HepG2 (cell line): ENCODE measurements at regions not wholly inside any gene's neighbourhood (a gene's known extent, or its start where the extent isn't known, plus 50 kb on each side); places are given as distances from the start of the nearest gene placed in this dataset.

ENCODE experiments used
- ATAC-seq: fragments of 200-7000 bp; cut with Tn5 transposase; 3 replicates; pipeline ENCODE4 v1.9.1; 2020; ENCODE audit warnings: mild to moderate bottlenecking, moderate library complexity
- BruUV-seq: library from RNA; stranded (reverse); fragments of 400-500 nt; replicated peaks from 2 replicates; lab custom pipeline; 2021; lab: Mats Ljungman, UMichigan
- CTCF ChIA-PET: fragments of 300-600 bp; formaldehyde crosslinking; extraction: SDS; loops from one replicate; lab custom pipeline; 2021; ENCODE audit warnings: low total read pairs, inconsistent platforms, low intra/inter-chr PET ratio; lab: Yijun Ruan, JAX
- POLR2A ChIA-PET: fragments of 350-600 bp; sonication (Branson Sonifier 250); formaldehyde crosslinking; loops from one replicate; lab custom pipeline; 2020; ENCODE audit warnings: antibody characterized with exemption, inconsistent platforms; lab: Yijun Ruan, JAX
- DNase-seq: peaks from one replicate; pipeline ENCODE4 v3.0.0-alpha.2; 2015; ENCODE audit warnings: low spot score
- FAIRE-seq: peaks from 3 replicates; lab custom pipeline; 2011; peaks lifted over from hg19 to GRCh38; lab: Jason Lieb, UNC
- H2AFZ ChIP-seq: one replicate; pipeline ENCODE4 v1.6.1; 2011; ENCODE audit warnings: low read length, inconsistent platforms
- H3K27ac ChIP-seq: fragments of 300-600 bp; 3 replicates; pipeline ENCODE4 v1.8.0; 2011; ENCODE audit warnings: mixed run types, mild to moderate bottlenecking, mixed read lengths, low read length, inconsistent platforms; ENCODE audit not compliant: insufficient read depth; ENCODE audit errors: extremely low read length
- H3K27me3 ChIP-seq, 2 experiments: fragments of 200-600 bp in 1 of 2; 2 replicates in 1 of 2; 3 replicates in 1 of 2; pipeline versions ENCODE4 v1.6.0 to v1.8.0; 2011; ENCODE audit warnings: low read length in 2 of 2, mild to moderate bottlenecking in 2 of 2, moderate library complexity in 2 of 2, inconsistent platforms in 1 of 2; ENCODE audit not compliant: insufficient read depth in 2 of 2, control insufficient read depth in 1 of 2
- H3K36me3 ChIP-seq, 2 experiments: fragments of 200-600 bp in 1 of 2; replicated peaks in 1 of 2; 2 replicates in 1 of 2; 3 replicates in 1 of 2; pipeline versions ENCODE4 v1.5.1 to v1.8.0; 2011; ENCODE audit warnings: low read length in 2 of 2, inconsistent platforms in 1 of 2; ENCODE audit not compliant: insufficient read depth in 2 of 2, control insufficient read depth in 1 of 2
- H3K4me1 ChIP-seq: 2 replicates; pipeline ENCODE4 v1.5.1; 2012; ENCODE audit warnings: low read length, inconsistent platforms; ENCODE audit not compliant: insufficient read depth
- H3K4me2 ChIP-seq: 2 replicates; pipeline ENCODE4 v1.6.0; 2011; ENCODE audit warnings: low read depth, low read length, inconsistent platforms
- H3K4me3 ChIP-seq, 3 experiments: fragments of 200-600 bp in 1 of 3; sonication (generic), shearing (Covaris generic) in 1 of 3; replicated peaks in 1 of 3; 2 replicates each; pipeline ENCODE4 v1.5.1; 2011 to 2016; ENCODE audit warnings: low read length in 3 of 3, inconsistent platforms in 2 of 3, low read depth in 2 of 3, mild to moderate bottlenecking in 2 of 3, control low read depth in 1 of 3, mixed read lengths in 1 of 3; ENCODE audit not compliant: insufficient read depth in 1 of 3
- H3K79me2 ChIP-seq: one replicate; pipeline ENCODE4 v1.6.1; 2011; ENCODE audit warnings: low read length, inconsistent platforms; ENCODE audit not compliant: insufficient read depth
- H3K9ac ChIP-seq: 2 replicates; pipeline ENCODE4 v1.6.0; 2011; ENCODE audit warnings: mild to moderate bottlenecking, low read depth, low read length, inconsistent platforms; ENCODE audit not compliant: insufficient read depth
- H3K9me3 ChIP-seq: 2 replicates; pipeline ENCODE4 v1.5.1; 2012; ENCODE audit warnings: mild to moderate bottlenecking, low read length
- H4K20me1 ChIP-seq: 2 replicates; pipeline ENCODE4 v1.6.0; 2011; ENCODE audit warnings: inconsistent platforms, mild to moderate bottlenecking, low read length, moderate library complexity; ENCODE audit not compliant: insufficient read depth
- ATF2 ChIP-seq: sonication (generic); formaldehyde crosslinking; IDR thresholded peaks from 2 replicates; pipeline ENCODE4 v1.4.0; 2020; ENCODE audit warnings: missing genetic modification reagents
- KDM2A ChIP-seq: sonication (generic); formaldehyde crosslinking; IDR thresholded peaks from 2 replicates; pipeline ENCODE4 v1.4.0; 2020; ENCODE audit warnings: low read depth, missing genetic modification reagents, borderline replicate concordance
- MEIS1 ChIP-seq: sonication (generic); formaldehyde crosslinking; IDR thresholded peaks from 2 replicates; pipeline ENCODE4 v1.9.0; 2021; ENCODE audit warnings: mild to moderate bottlenecking, missing genetic modification reagents, moderate library complexity, borderline replicate concordance
- MTF2 ChIP-seq: sonication (generic); formaldehyde crosslinking; IDR thresholded peaks from 2 replicates; pipeline ENCODE4 v1.5.0; 2020; ENCODE audit warnings: missing genetic modification reagents, borderline replicate concordance
- ZBTB43 ChIP-seq: sonication (generic); formaldehyde crosslinking; conservative IDR thresholded peaks from 2 replicates; pipeline ENCODE4 v1.4.0; 2020; ENCODE audit warnings: missing genetic modification reagents
- ZNF10 ChIP-seq: sonication (generic); formaldehyde crosslinking; IDR thresholded peaks from 2 replicates; pipeline ENCODE4 v1.4.0; 2020; ENCODE audit warnings: mild to moderate bottlenecking, low read depth, missing genetic modification reagents, borderline replicate concordance
- ZNF251 ChIP-seq: sonication (generic); formaldehyde crosslinking; IDR thresholded peaks from 2 replicates; pipeline ENCODE4 v1.9.0; 2021; ENCODE audit warnings: mild to moderate bottlenecking, missing genetic modification reagents
- ZNF629 ChIP-seq: sonication (generic); formaldehyde crosslinking; conservative IDR thresholded peaks from 2 replicates; pipeline ENCODE4 v1.5.0; 2020; ENCODE audit warnings: missing genetic modification reagents
- WGBS: methylation state at CpG from one replicate; pipeline ENCODE4 v1.1.6; 2017; ENCODE audit warnings: low lambda C conversion rate; 5-methylcytosine and 5-hydroxymethylcytosine counted together
- in situ Hi-C: cut with HindIII; loops from 2 replicates; pipeline ENCODE4 v1.10.0; 2017; ENCODE audit warnings: low pct_unique_long_range_greater_than_20kb; ENCODE audit not compliant: extremely low pct_ligation_motif_present
- intact Hi-C: fragments of 100-400 bp; cut with micrococcal nuclease; formaldehyde crosslinking; loops from one replicate; pipeline ENCODE4 v1.10.0; 2022; ENCODE audit not compliant: unreplicated experiment

GRCh38 chr7:68783684-68784083 is 814.6 kb upstream of the AUTS2 start (continued):
- TF ChIP-seq KDM2A (CRISPR knock-in tag) (no peak), ZNF10 (no peak), ATF2 (CRISPR knock-in tag) (no peak), ZBTB43 (CRISPR knock-in tag) (no peak)

GRCh38 chr7:68785036-68785435 is 813.2 kb upstream of the AUTS2 start:
- DNase-seq (no peak), FAIRE-seq (no peak), ATAC-seq (no peak)
- POLR2A ChIA-PET: no interaction called here
- Histone ChIP-seq H3K27ac (no peak overlapping the region), H3K4me3 (no peak overlapping the region), H3K79me2 (no peaks in the 10 kb centered on the region), H3K27me3 (no peaks in the 10 kb centered on the region), H3K9ac (no peak overlapping the region), H4K20me1 (no peaks in the 10 kb centered on the region), H3K36me3 (no peaks in the 10 kb centered on the region), H3K9me3 (no peaks in the 10 kb centered on the region), H2AFZ (no peak overlapping the region)
- in situ Hi-C loops (no loop called here), intact Hi-C loops (no loop called here)
- CTCF ChIA-PET: no interaction called here
- 4% methylated on average over 3 of the region's 3 CpGs for WGBS
- no TSS peak for BruUV-seq
- TF ChIP-seq ZNF629 (CRISPR knock-in tag): no peak
- no peak for TF ChIP-seq ZNF251
- no peak for TF ChIP-seq MTF2 (CRISPR knock-in tag)
- TF ChIP-seq MEIS1 (CRISPR knock-in tag): no peak
- TF ChIP-seq, all 625 proteins: peak for 0
- Histone ChIP-seq H3K4me2 (no peak overlapping the region), H3K4me1 (no peaks in the 10 kb centered on the region)
